ENCODE measurements at regions not wholly inside any gene's neighbourhood (a gene's known extent, or its start where the extent isn't known, plus 50 kb on each side); places are given as distances from the start of the nearest gene placed in this dataset.

- H3K4me1 ChIP-seq (ENCODE audit: insufficient read depth, low read length), result no peaks in the 10 kb centered on the region
- no peak overlapping the region for H3K4me3 ChIP-seq (ENCODE audit: low read length)
- no peaks in the 10 kb centered on the region for H3K27me3 ChIP-seq (ENCODE audit: insufficient read depth, low read length)
Measured at GRCh38 chr2:41647468-41648050, 400.3 kb upstream of the PKDCC start.

GRCh38 chr2:41657226-41657625, 390.6 kb upstream of the PKDCC start:
- Histone ChIP-seq H3K27me3 (ENCODE audit: insufficient read depth, low read length) (no peaks in the 10 kb centered on the region), H3K36me3 (ENCODE audit: insufficient read depth, low read length) (no peaks in the 10 kb centered on the region), H3K9me3 (ENCODE audit: low read length) (no peaks in the 10 kb centered on the region), H2AFZ (ENCODE audit: low read depth, low read length) (no peak overlapping the region), H3K4me3 (ENCODE audit: low read length) (no peak overlapping the region), H3K4me1 (ENCODE audit: insufficient read depth, low read length) (no peaks in the 10 kb centered on the region)

More at GRCh38 chr2:41647468-41648050, 400.3 kb upstream of the PKDCC start:
- H3K9me3 ChIP-seq (ENCODE audit: low read length), result no peaks in the 10 kb centered on the region
- no peak overlapping the region for H2AFZ ChIP-seq (ENCODE audit: low read depth, low read length)
- H3K36me3 ChIP-seq (ENCODE audit: insufficient read depth, low read length), result no peaks in the 10 kb centered on the region

GRCh38 chr2:41659758-41660157, 388.1 kb upstream of the PKDCC start:
- Histone ChIP-seq H3K36me3 (ENCODE audit: insufficient read depth, low read length) (no peaks in the 10 kb centered on the region), H2AFZ (ENCODE audit: low read depth, low read length) (no peak overlapping the region), H3K4me3 (ENCODE audit: low read length) (no peak overlapping the region), H3K4me1 (ENCODE audit: insufficient read depth, low read length) (no peaks in the 10 kb centered on the region), H3K27me3 (ENCODE audit: insufficient read depth, low read length) (no peaks in the 10 kb centered on the region), H3K9me3 (ENCODE audit: low read length) (no peaks in the 10 kb centered on the region)

- Histone ChIP-seq H3K9me3 (ENCODE audit: low read length) (no peaks in the 10 kb centered on the region), H2AFZ (ENCODE audit: low read depth, low read length) (no peak overlapping the region), H3K4me1 (ENCODE audit: insufficient read depth, low read length) (no peaks in the 10 kb centered on the region), H3K4me3 (ENCODE audit: low read length) (no peak overlapping the region), H3K27me3 (ENCODE audit: insufficient read depth, low read length) (no peaks in the 10 kb centered on the region), H3K36me3 (ENCODE audit: insufficient read depth, low read length) (no peaks in the 10 kb centered on the region)
Measured at GRCh38 chr2:41662461-41662860, 385.4 kb upstream of the PKDCC start.

- Histone ChIP-seq H3K27me3 (ENCODE audit: insufficient read depth, low read length) (no peaks in the 10 kb centered on the region), H3K36me3 (ENCODE audit: insufficient read depth, low read length) (no peaks in the 10 kb centered on the region), H2AFZ (ENCODE audit: low read depth, low read length) (no peak overlapping the region), H3K4me1 (ENCODE audit: insufficient read depth, low read length) (no peaks in the 10 kb centered on the region), H3K4me3 (ENCODE audit: low read length) (no peak overlapping the region), H3K9me3 (ENCODE audit: low read length) (no peaks in the 10 kb centered on the region)
Measured at GRCh38 chr2:41663056-41663455, 384.8 kb upstream of the PKDCC start.

GRCh38 chr2:41668529-41668928, 379.3 kb upstream of the PKDCC start:
- Histone ChIP-seq H3K4me1 (ENCODE audit: insufficient read depth, low read length) (no peaks in the 10 kb centered on the region), H3K36me3 (ENCODE audit: insufficient read depth, low read length) (no peaks in the 10 kb centered on the region), H3K9me3 (ENCODE audit: low read length) (no peaks in the 10 kb centered on the region), H3K27me3 (ENCODE audit: insufficient read depth, low read length) (no peaks in the 10 kb centered on the region), H3K4me3 (ENCODE audit: low read length) (no peak overlapping the region), H2AFZ (ENCODE audit: low read depth, low read length) (no peak overlapping the region)

GRCh38 chr2:41678639-41679038, 369.2 kb upstream of the PKDCC start:
- Histone ChIP-seq H2AFZ (ENCODE audit: low read depth, low read length) (no peak overlapping the region), H3K27me3 (ENCODE audit: insufficient read depth, low read length) (no peaks in the 10 kb centered on the region), H3K4me3 (ENCODE audit: low read length) (no peak overlapping the region), H3K9me3 (ENCODE audit: low read length) (no peaks in the 10 kb centered on the region), H3K36me3 (ENCODE audit: insufficient read depth, low read length) (no peaks in the 10 kb centered on the region), H3K4me1 (ENCODE audit: insufficient read depth, low read length) (no peaks in the 10 kb centered on the region)

GRCh38 chr2:41686156-41686555, 361.7 kb upstream of the PKDCC start:
- no peaks in the 10 kb centered on the region for H3K36me3 ChIP-seq (ENCODE audit: insufficient read depth, low read length)
- no peak overlapping the region for H2AFZ ChIP-seq (ENCODE audit: low read depth, low read length)
- H3K9me3 ChIP-seq (ENCODE audit: low read length), result no peaks in the 10 kb centered on the region
- no peak overlapping the region for H3K4me3 ChIP-seq (ENCODE audit: low read length)
- H3K27me3 ChIP-seq (ENCODE audit: insufficient read depth, low read length), result no peaks in the 10 kb centered on the region
- no peaks in the 10 kb centered on the region for H3K4me1 ChIP-seq (ENCODE audit: insufficient read depth, low read length)

- Histone ChIP-seq H2AFZ (ENCODE audit: low read depth, low read length) (no peak overlapping the region), H3K4me3 (ENCODE audit: low read length) (no peak overlapping the region), H3K27me3 (ENCODE audit: insufficient read depth, low read length) (no peaks in the 10 kb centered on the region), H3K36me3 (ENCODE audit: insufficient read depth, low read length) (no peaks in the 10 kb centered on the region), H3K4me1 (ENCODE audit: insufficient read depth, low read length) (peaks cover 3% of the 10 kb centered on the region), H3K9me3 (ENCODE audit: low read length) (no peaks in the 10 kb centered on the region)
Measured at GRCh38 chr2:41691561-41691960, 356.3 kb upstream of the PKDCC start.

GRCh38 chr2:41694536-41695049, 353.2 kb upstream of the PKDCC start:
- Histone ChIP-seq H3K27me3 (ENCODE audit: insufficient read depth, low read length) (no peaks in the 10 kb centered on the region), H3K4me3 (ENCODE audit: low read length) (no peak overlapping the region), H3K4me1 (ENCODE audit: insufficient read depth, low read length) (peaks cover 3% of the 10 kb centered on the region), H3K9me3 (ENCODE audit: low read length) (no peaks in the 10 kb centered on the region), H3K36me3 (ENCODE audit: insufficient read depth, low read length) (no peaks in the 10 kb centered on the region), H2AFZ (ENCODE audit: low read depth, low read length) (no peak overlapping the region)

GRCh38 chr2:41695198-41696113, 352.4 kb upstream of the PKDCC start:
- H3K4me1 ChIP-seq (ENCODE audit: insufficient read depth, low read length), result peaks cover 3% of the 10 kb centered on the region

GRCh38 chr2:41697389-41697788, 350.4 kb upstream of the PKDCC start:
- H3K27me3 ChIP-seq (ENCODE audit: insufficient read depth, low read length), result no peaks in the 10 kb centered on the region
- no peak overlapping the region for H3K4me3 ChIP-seq (ENCODE audit: low read length)
- H2AFZ ChIP-seq (ENCODE audit: low read depth, low read length), result no peak overlapping the region
- H3K36me3 ChIP-seq (ENCODE audit: insufficient read depth, low read length), result no peaks in the 10 kb centered on the region
- H3K9me3 ChIP-seq (ENCODE audit: low read length), result no peaks in the 10 kb centered on the region
- peaks cover 3% of the 10 kb centered on the region for H3K4me1 ChIP-seq (ENCODE audit: insufficient read depth, low read length)

More at GRCh38 chr2:41695198-41696113, 352.4 kb upstream of the PKDCC start:
- H3K36me3 ChIP-seq (ENCODE audit: insufficient read depth, low read length), result no peaks in the 10 kb centered on the region
- no peaks in the 10 kb centered on the region for H3K9me3 ChIP-seq (ENCODE audit: low read length)
- H2AFZ ChIP-seq (ENCODE audit: low read depth, low read length), result no peak overlapping the region
- H3K4me3 ChIP-seq (ENCODE audit: low read length), result no peak overlapping the region
- H3K27me3 ChIP-seq (ENCODE audit: insufficient read depth, low read length), result no peaks in the 10 kb centered on the region

GRCh38 chr2:41698678-41699422, 349.0 kb upstream of the PKDCC start:
- H3K4me3 ChIP-seq (ENCODE audit: low read length), result no peak overlapping the region

More at GRCh38 chr2:41698678-41699422, 349.0 kb upstream of the PKDCC start:
- H3K36me3 ChIP-seq (ENCODE audit: insufficient read depth, low read length), result no peaks in the 10 kb centered on the region
- H2AFZ ChIP-seq (ENCODE audit: low read depth, low read length), result peak overlapping the region; percentile 21
- no peaks in the 10 kb centered on the region for H3K27me3 ChIP-seq (ENCODE audit: insufficient read depth, low read length)
- H3K4me1 ChIP-seq (ENCODE audit: insufficient read depth, low read length), result peaks cover 3% of the 10 kb centered on the region
- H3K9me3 ChIP-seq (ENCODE audit: low read length), result no peaks in the 10 kb centered on the region
